ENCODE measurements at regions not wholly inside any gene's neighbourhood (a gene's known extent, or its start where the extent isn't known, plus 50 kb on each side); places are given as distances from the start of the nearest gene placed in this dataset.

GRCh38 chr12:42924482-42924881, 334.9 kb upstream of the PRICKLE1 start:
- in situ Hi-C loops (cut with MboI), result no loop called here
- WGBS (ENCODE audit: insufficient coverage, insufficient replicate concordance, low lambda C conversion rate, missing lambda C conversion rate), result 18% methylated on average over 1 of the region's 1 CpG
- RAD21 ChIA-PET (ENCODE audit: unreplicated experiment), result no interaction called here

GRCh38 chr12:42923583-42923982, 334.0 kb upstream of the PRICKLE1 start:
- Histone ChIP-seq H3K9ac (ENCODE audit: control insufficient read depth, insufficient read depth, low read length) (no peak overlapping the region), H3K4me2 (ENCODE audit: control insufficient read depth, insufficient read depth) (no peak overlapping the region), H3K4me3 (no peak overlapping the region), H3K79me2 (ENCODE audit: control insufficient read depth, insufficient read depth, low read length) (no peaks in the 10 kb centered on the region), H3K36me3 (ENCODE audit: control insufficient read depth in 2 of 2, insufficient read depth in 2 of 2, low read length in 1 of 2) (no peaks in the 10 kb centered on the region), H3K27me3 (replicated peaks in 1 of 2; ENCODE audit: control insufficient read depth in 2 of 2, insufficient read depth in 2 of 2, low read length in 1 of 2) (no peaks in the 10 kb centered on the region), H3K9me3 (replicated peaks; ENCODE audit: control insufficient read depth, insufficient read depth, low read length) (no peaks in the 10 kb centered on the region), H3K27ac (ENCODE audit: control insufficient read depth, insufficient read depth) (no peak overlapping the region), H2AFZ (ENCODE audit: control insufficient read depth, low read depth, low read length) (no peak overlapping the region), H4K20me1 (ENCODE audit: control insufficient read depth, insufficient read depth) (no peaks in the 10 kb centered on the region), H3K4me1 (ENCODE audit: control insufficient read depth, insufficient read depth, low read length) (no peaks in the 10 kb centered on the region)
- SMC1A ChIA-PET (ENCODE audit: uncharacterized antibody, unreplicated experiment), result no interaction called here
- CTCF ChIA-PET, result no interaction called here
- BruUV-seq (replicated peaks), result no TSS peak
- RAD21 ChIA-PET (ENCODE audit: unreplicated experiment), result no interaction called here
- ATAC-seq, result no peak
- no peak for DNase-seq (ENCODE audit: low read depth, low spot score)
- no peak for TF ChIP-seq IRF5 (IDR thresholded peaks at IDR 0.05; ENCODE audit: borderline replicate concordance)
- no peak for TF ChIP-seq BHLHE40 (IDR thresholded peaks at IDR 0.05; ENCODE audit: borderline replicate concordance in 1 of 2, low read depth in 2 of 2, low read length in 1 of 2)
- no peak for TF ChIP-seq SMAD5 (IDR thresholded peaks at IDR 0.05; ENCODE audit: low read depth)
- intact Hi-C loops (cut with micrococcal nuclease; ENCODE audit: unreplicated experiment) (no loop called here), in situ Hi-C loops (cut with MboI) (no loop called here)
- POLR2A ChIA-PET, result no interaction called here
- FAIRE-seq, result no peak

More at GRCh38 chr12:42924482-42924881, 334.9 kb upstream of the PRICKLE1 start:
- BruUV-seq (replicated peaks), result no TSS peak
- H3K9ac ChIP-seq (ENCODE audit: control insufficient read depth, insufficient read depth, low read length), result no peak overlapping the region
- no peak for DNase-seq (ENCODE audit: low read depth, low spot score)
- H3K9me3 ChIP-seq (replicated peaks; ENCODE audit: control insufficient read depth, insufficient read depth, low read length), result no peaks in the 10 kb centered on the region
- no peaks in the 10 kb centered on the region for H4K20me1 ChIP-seq (ENCODE audit: control insufficient read depth, insufficient read depth)
- H3K4me1 ChIP-seq (ENCODE audit: control insufficient read depth, insufficient read depth, low read length), result no peaks in the 10 kb centered on the region
- H3K27ac ChIP-seq (ENCODE audit: control insufficient read depth, insufficient read depth), result no peak overlapping the region
- no peak for FAIRE-seq
- ATAC-seq, result no peak
- H3K27me3 ChIP-seq (replicated peaks in 1 of 2; ENCODE audit: control insufficient read depth in 2 of 2, insufficient read depth in 2 of 2, low read length in 1 of 2), result no peaks in the 10 kb centered on the region
- TF ChIP-seq RCOR1 (conservative IDR thresholded peaks at IDR 0.05; ENCODE audit: low read depth, low read length), result no peak
- TF ChIP-seq ZZZ3 (IDR thresholded peaks at IDR 0.05; ENCODE audit: control insufficient read depth, insufficient read length, low read depth), result no peak
- TF ChIP-seq WRNIP1 (IDR thresholded peaks at IDR 0.05; ENCODE audit: borderline replicate concordance, low read depth, low read length), result no peak
- TF ChIP-seq, protein P1, sequence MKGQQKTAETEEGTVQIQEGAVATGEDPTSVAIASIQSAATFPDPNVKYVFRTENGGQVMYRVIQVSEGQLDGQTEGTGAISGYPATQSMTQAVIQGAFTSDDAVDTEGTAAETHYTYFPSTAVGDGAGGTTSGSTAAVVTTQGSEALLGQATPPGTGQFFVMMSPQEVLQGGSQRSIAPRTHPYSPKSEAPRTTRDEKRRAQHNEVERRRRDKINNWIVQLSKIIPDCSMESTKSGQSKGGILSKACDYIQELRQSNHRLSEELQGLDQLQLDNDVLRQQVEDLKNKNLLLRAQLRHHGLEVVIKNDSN (IDR thresholded peaks at IDR 0.05; ENCODE audit: borderline replicate concordance, extremely low read length, insufficient read depth, low read depth, low read length), result no peak
- TF ChIP-seq MTA2 (IDR thresholded peaks at IDR 0.05; ENCODE audit: low read depth), result no peak
- CTCF ChIA-PET, result no interaction called here
- H3K36me3 ChIP-seq (ENCODE audit: control insufficient read depth in 2 of 2, insufficient read depth in 2 of 2, low read length in 1 of 2), result no peaks in the 10 kb centered on the region
- no peak overlapping the region for H2AFZ ChIP-seq (ENCODE audit: control insufficient read depth, low read depth, low read length)
- no peaks in the 10 kb centered on the region for H3K79me2 ChIP-seq (ENCODE audit: control insufficient read depth, insufficient read depth, low read length)
- SMC1A ChIA-PET (ENCODE audit: uncharacterized antibody, unreplicated experiment), result no interaction called here
- H3K4me2 ChIP-seq (ENCODE audit: control insufficient read depth, insufficient read depth), result no peak overlapping the region
- POLR2A ChIA-PET, result no interaction called here
- H3K4me3 ChIP-seq, result no peak overlapping the region
- intact Hi-C loops (cut with micrococcal nuclease; ENCODE audit: unreplicated experiment), result no loop called here

Measured in GM12878 (cell line).